Ishikawa (cell line): ENCODE measurements at regions not wholly inside any gene's neighbourhood (a gene's known extent, or its start where the extent isn't known, plus 50 kb on each side); places are given as distances from the start of the nearest gene placed in this dataset.

Source experiments
- CEBPB ChIP-seq: IDR thresholded peaks from 2 replicates; pipeline ENCODE4 v1.6.1; 2012
- CREB1 ChIP-seq: IDR thresholded peaks from 2 replicates; pipeline ENCODE4 v1.6.1; 2012; ENCODE audit warnings: low read depth
- EGR1 ChIP-seq: IDR thresholded peaks from 2 replicates; pipeline ENCODE4 v1.6.1; 2012
- EP300 ChIP-seq: IDR thresholded peaks from 2 replicates; pipeline ENCODE4 v1.6.1; 2012; ENCODE audit warnings: borderline replicate concordance
- FOXM1 ChIP-seq: IDR thresholded peaks from 2 replicates; pipeline ENCODE4 v1.6.1; 2012; ENCODE audit warnings: low read depth, borderline replicate concordance
- MAX ChIP-seq: IDR thresholded peaks from 2 replicates; pipeline ENCODE4 v1.6.1; 2012
- NFIC ChIP-seq: IDR thresholded peaks from 2 replicates; pipeline ENCODE4 v1.6.1; 2012
- RAD21 ChIP-seq: IDR thresholded peaks from 2 replicates; pipeline ENCODE4 v1.6.1; 2012; ENCODE audit warnings: low read depth
- REST ChIP-seq: IDR thresholded peaks from 2 replicates; pipeline ENCODE4 v1.6.1; 2012; ENCODE audit warnings: low read depth, mild to moderate bottlenecking
- TAF1 ChIP-seq: IDR thresholded peaks from 2 replicates; pipeline ENCODE4 v1.6.1; 2012; ENCODE audit warnings: low read depth, mild to moderate bottlenecking
- TCF12 ChIP-seq: IDR thresholded peaks from 2 replicates; pipeline ENCODE4 v1.6.1; 2012; ENCODE audit warnings: low read depth
- USF1 ChIP-seq: IDR thresholded peaks from 2 replicates; pipeline ENCODE4 v1.6.1; 2012
- YY1 ChIP-seq: IDR thresholded peaks from 2 replicates; pipeline ENCODE4 v1.6.1; 2012; ENCODE audit warnings: low read depth
- ZBTB7A ChIP-seq: IDR thresholded peaks from 2 replicates; pipeline ENCODE4 v1.6.1; 2012; ENCODE audit warnings: low read depth

GRCh38 chr1:239730378-239730777 is 344.0 kb downstream of the CHRM3 start:
- TF ChIP-seq TCF12, result no peak
- TF ChIP-seq EP300, result no peak
- no peak for TF ChIP-seq RAD21
- TF ChIP-seq MAX, result no peak
- TF ChIP-seq TAF1, result no peak
- TF ChIP-seq REST, result no peak
- TF ChIP-seq YY1, result no peak
- no peak for TF ChIP-seq CREB1
- TF ChIP-seq CEBPB, result no peak
- TF ChIP-seq FOXM1, result no peak
- TF ChIP-seq EGR1, result no peak
- no peak for TF ChIP-seq NFIC
- TF ChIP-seq USF1, result no peak
- TF ChIP-seq ZBTB7A, result no peak
